Sigmoid colon (tissue), 4 donors: ENCODE measurements at regions not wholly inside any gene's neighbourhood (a gene's known extent, or its start where the extent isn't known, plus 50 kb on each side); places are given as distances from the start of the nearest gene placed in this dataset.

Experiments used
- POLR2A ChIP-seq, 2 donors: fragments of 450-650 bp; IDR thresholded peaks; one replicate each; pipeline ENCODE4 v1.6.1; 2016; ENCODE audit warnings: antibody characterized with exemption in 2 of 2, mild to moderate bottlenecking in 2 of 2, moderate library complexity in 2 of 2
- POLR2AphosphoS5 ChIP-seq, 4 donors: sonication (generic); formaldehyde crosslinking; IDR thresholded peaks; one replicate each; pipeline ENCODE4 v1.6.1; 2017; ENCODE audit warnings: antibody characterized with exemption in 4 of 4
- TF ChIP-seq, protein P1 (sequence below), 4 experiments: fragments of 450-650 bp in 3 of 4; fragments of 200-600 bp in 1 of 4; IDR thresholded peaks; one replicate each; pipeline ENCODE4 v1.5.1; 2016 to 2019; ENCODE audit warnings: antibody characterized with exemption in 4 of 4, mild to moderate bottlenecking in 3 of 4, moderate library complexity in 2 of 4

DNA sequence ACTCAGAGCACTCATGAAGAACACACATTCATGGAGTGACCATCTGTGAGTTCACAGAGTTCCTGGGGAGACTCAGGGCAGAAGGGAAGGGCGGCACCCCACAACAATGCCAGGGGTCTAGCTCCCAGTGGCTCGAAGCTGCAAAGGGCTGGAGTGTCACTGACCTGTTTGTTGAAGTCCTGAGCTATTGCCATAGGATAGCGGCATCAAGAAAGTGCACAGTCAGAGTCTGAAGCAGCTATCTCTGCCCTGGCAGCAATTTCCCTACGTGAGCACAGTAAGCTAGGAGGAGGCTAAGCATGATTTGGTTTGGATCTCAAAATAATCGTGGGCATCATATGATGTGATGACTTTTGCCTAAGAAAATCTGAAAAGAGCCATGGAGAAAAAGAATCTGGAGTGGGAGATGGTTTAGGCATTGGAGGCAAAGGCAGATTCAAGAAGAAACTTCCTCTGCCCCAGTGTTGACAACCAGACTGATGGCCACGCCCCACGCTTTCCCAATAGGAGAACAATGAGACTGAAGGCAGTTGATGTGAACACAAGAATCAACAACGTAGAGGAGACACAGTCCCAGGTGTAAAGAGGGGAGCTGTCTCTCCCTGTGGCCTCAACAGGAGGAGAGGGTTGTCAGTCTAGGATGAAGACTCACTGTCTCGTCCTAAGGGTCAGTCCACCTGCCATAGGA, 100.0 kb upstream of the SLC25A33 start:
- no peak for TF ChIP-seq POLR2A (IDR thresholded peaks at IDR 0.05)
- TF ChIP-seq, protein P1, sequence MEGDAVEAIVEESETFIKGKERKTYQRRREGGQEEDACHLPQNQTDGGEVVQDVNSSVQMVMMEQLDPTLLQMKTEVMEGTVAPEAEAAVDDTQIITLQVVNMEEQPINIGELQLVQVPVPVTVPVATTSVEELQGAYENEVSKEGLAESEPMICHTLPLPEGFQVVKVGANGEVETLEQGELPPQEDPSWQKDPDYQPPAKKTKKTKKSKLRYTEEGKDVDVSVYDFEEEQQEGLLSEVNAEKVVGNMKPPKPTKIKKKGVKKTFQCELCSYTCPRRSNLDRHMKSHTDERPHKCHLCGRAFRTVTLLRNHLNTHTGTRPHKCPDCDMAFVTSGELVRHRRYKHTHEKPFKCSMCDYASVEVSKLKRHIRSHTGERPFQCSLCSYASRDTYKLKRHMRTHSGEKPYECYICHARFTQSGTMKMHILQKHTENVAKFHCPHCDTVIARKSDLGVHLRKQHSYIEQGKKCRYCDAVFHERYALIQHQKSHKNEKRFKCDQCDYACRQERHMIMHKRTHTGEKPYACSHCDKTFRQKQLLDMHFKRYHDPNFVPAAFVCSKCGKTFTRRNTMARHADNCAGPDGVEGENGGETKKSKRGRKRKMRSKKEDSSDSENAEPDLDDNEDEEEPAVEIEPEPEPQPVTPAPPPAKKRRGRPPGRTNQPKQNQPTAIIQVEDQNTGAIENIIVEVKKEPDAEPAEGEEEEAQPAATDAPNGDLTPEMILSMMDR (IDR thresholded peaks at IDR 0.05): no peak
- no peak for TF ChIP-seq POLR2AphosphoS5 (IDR thresholded peaks at IDR 0.05)
